Esophagus muscularis mucosa (tissue), 4 donors: ENCODE measurements at regions not wholly inside any gene's neighbourhood (a gene's known extent, or its start where the extent isn't known, plus 50 kb on each side); places are given as distances from the start of the nearest gene placed in this dataset.

Experiments used
- DNase-seq: peaks from one replicate; pipeline ENCODE4 v3.0.0-alpha.2; 2017; ENCODE audit errors: extremely low spot score
- H3K27ac ChIP-seq, 4 donors: fragments of 200-600 bp; sonication (generic); replicated peaks in 1 of 4; 1 replicate in 3 of 4; 2 replicates in 1 of 4; pipeline ENCODE4 v1.5.1; 2016 to 2019; ENCODE audit warnings: mild to moderate bottlenecking in 1 of 4
- H3K27me3 ChIP-seq, 4 donors: fragments of 200-600 bp; sonication (generic); one replicate each; pipeline versions ENCODE4 v1.5.1 to v1.6.0; 2016 to 2019
- H3K36me3 ChIP-seq, 4 donors: fragments of 200-600 bp; sonication (generic); one replicate each; pipeline ENCODE4 v1.5.1; 2016 to 2019
- H3K4me1 ChIP-seq, 4 donors: fragments of 200-600 bp; sonication (generic); one replicate each; pipeline ENCODE4 v1.5.1; 2016 to 2019
- H3K4me3 ChIP-seq, 4 donors: fragments of 200-600 bp; sonication (generic); 1 replicate in 2 of 4; 2 replicates in 2 of 4; pipeline ENCODE4 v1.5.1; 2016 to 2019; ENCODE audit warnings: mild to moderate bottlenecking in 4 of 4, moderate library complexity in 1 of 4
- H3K9me3 ChIP-seq, 4 donors: fragments of 200-600 bp; sonication (generic); 1 replicate in 3 of 4; 2 replicates in 1 of 4; pipeline ENCODE4 v1.5.1; 2016 to 2019
- EP300 ChIP-seq: sonication (generic); formaldehyde crosslinking; IDR thresholded peaks from one replicate; pipeline ENCODE4 v1.6.1; 2017; ENCODE audit warnings: antibody characterized with exemption
- POLR2A ChIP-seq: fragments of 450-650 bp; IDR thresholded peaks from one replicate; pipeline ENCODE4 v1.6.1; 2017; ENCODE audit warnings: antibody characterized with exemption, moderate library complexity, mild to moderate bottlenecking, low read depth
- POLR2AphosphoS5 ChIP-seq, 2 donors: sonication (generic); formaldehyde crosslinking; IDR thresholded peaks; one replicate each; pipeline ENCODE4 v1.6.1; 2017; ENCODE audit warnings: antibody characterized with exemption in 2 of 2
- WGBS: methylation state at CpG from one replicate; pipeline ENCODE4 v1.1.5; 2018; 5-methylcytosine and 5-hydroxymethylcytosine counted together
- intact Hi-C: fragments of 100-400 bp; cut with DNase I; formaldehyde crosslinking; loops from one replicate; pipeline ENCODE4 v1.15.1; 2023
- TF ChIP-seq, protein P1 (sequence below), 3 experiments: fragments of 200-600 bp in 2 of 3; fragments of 450-650 bp in 1 of 3; sonication (generic) in 2 of 3; IDR thresholded peaks; one replicate each; pipeline ENCODE4 v1.5.1; 2017 to 2019; ENCODE audit warnings: antibody characterized with exemption in 3 of 3, mild to moderate bottlenecking in 2 of 3, moderate library complexity in 1 of 3

DNA sequence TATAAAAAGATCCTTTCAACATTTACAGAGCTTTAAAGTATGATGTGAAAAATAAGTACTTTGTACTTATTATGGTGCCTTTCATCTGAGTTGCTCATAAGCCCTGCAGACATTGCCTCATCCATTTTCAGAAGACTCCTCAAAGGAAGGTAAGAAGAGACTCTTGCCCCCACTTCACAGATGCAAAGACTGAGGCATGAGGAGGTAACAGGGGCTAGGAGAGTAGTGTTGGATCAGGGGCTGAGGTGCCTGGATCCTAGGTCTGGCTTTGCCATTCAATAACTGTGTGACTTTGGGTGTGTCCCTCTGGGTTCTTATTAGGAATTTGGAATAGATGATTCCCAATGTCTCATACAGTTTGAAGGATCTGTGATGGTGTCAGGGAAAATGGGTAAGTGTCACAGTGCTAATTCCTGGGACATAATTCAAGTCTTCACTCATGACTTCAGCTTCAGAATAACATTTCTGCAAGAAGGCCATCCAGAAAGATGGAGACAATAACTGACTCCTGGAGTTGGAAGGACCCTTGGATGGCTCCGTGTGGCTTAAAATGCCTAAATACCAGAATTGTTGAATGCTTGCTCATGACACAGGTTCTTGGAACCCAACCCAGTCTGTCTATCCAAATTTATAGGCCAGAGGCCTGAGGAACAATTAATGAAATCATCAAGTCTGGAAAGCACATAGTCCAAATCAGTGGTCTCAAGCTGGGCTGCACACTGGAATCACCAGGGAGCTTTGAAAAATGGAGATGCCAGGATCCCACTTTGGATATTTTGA, 93.1 kb upstream of the RUNX1 start:
- H3K4me1 ChIP-seq, result no peaks in the 10 kb centered on the region
- H3K27ac ChIP-seq, result no peak overlapping the region
- no peak for DNase-seq
- H3K4me3 ChIP-seq, result no peak overlapping the region
- H3K9me3 ChIP-seq, result no peaks in the 10 kb centered on the region
- WGBS, result 82% methylated on average over 1 of the region's 1 CpG
- peaks cover 0 to 11% (median 0%) of the 10 kb centered on the region in 4 donors for H3K27me3 ChIP-seq
- TF ChIP-seq, protein P1, sequence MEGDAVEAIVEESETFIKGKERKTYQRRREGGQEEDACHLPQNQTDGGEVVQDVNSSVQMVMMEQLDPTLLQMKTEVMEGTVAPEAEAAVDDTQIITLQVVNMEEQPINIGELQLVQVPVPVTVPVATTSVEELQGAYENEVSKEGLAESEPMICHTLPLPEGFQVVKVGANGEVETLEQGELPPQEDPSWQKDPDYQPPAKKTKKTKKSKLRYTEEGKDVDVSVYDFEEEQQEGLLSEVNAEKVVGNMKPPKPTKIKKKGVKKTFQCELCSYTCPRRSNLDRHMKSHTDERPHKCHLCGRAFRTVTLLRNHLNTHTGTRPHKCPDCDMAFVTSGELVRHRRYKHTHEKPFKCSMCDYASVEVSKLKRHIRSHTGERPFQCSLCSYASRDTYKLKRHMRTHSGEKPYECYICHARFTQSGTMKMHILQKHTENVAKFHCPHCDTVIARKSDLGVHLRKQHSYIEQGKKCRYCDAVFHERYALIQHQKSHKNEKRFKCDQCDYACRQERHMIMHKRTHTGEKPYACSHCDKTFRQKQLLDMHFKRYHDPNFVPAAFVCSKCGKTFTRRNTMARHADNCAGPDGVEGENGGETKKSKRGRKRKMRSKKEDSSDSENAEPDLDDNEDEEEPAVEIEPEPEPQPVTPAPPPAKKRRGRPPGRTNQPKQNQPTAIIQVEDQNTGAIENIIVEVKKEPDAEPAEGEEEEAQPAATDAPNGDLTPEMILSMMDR (IDR thresholded peaks at IDR 0.05), result no peak
- TF ChIP-seq EP300 (no peak), POLR2AphosphoS5 (IDR thresholded peaks at IDR 0.05) (no peak), POLR2A (no peak)
- intact Hi-C loops, result no loop called here
- no peaks in the 10 kb centered on the region for H3K36me3 ChIP-seq

DNA sequence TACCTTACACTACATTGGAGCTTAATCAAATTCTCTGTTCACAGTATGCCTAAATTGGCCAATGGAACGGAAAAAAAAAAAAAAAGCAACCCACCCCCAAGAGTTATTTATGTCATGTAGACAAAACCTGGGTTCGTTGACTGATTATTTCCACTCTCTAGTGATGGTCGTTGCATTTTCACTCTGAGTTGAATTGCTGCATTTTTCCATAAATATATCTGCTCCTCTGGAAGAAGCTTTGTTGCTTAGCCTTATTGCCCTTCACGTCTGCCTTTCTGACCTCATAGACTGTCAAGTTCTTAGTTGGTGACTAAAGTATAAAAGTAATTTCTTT, 90.2 kb upstream of the RUNX1 start:
- Histone ChIP-seq H3K4me1 (no peaks in the 10 kb centered on the region), H3K4me3 (no peak overlapping the region), H3K9me3 (no peaks in the 10 kb centered on the region), H3K27me3 (no peaks in the 10 kb centered on the region), H3K27ac (no peak overlapping the region), H3K36me3 (no peaks in the 10 kb centered on the region)
- no peak for TF ChIP-seq POLR2AphosphoS5 (IDR thresholded peaks at IDR 0.05)
- no peak for TF ChIP-seq EP300
- no peak for TF ChIP-seq POLR2A
- TF ChIP-seq, protein P1 (IDR thresholded peaks at IDR 0.05), result no peak
- intact Hi-C loops, result no loop called here
- WGBS, result 74% methylated on average over 4 of the region's 4 CpGs
- no peak for DNase-seq

DNA sequence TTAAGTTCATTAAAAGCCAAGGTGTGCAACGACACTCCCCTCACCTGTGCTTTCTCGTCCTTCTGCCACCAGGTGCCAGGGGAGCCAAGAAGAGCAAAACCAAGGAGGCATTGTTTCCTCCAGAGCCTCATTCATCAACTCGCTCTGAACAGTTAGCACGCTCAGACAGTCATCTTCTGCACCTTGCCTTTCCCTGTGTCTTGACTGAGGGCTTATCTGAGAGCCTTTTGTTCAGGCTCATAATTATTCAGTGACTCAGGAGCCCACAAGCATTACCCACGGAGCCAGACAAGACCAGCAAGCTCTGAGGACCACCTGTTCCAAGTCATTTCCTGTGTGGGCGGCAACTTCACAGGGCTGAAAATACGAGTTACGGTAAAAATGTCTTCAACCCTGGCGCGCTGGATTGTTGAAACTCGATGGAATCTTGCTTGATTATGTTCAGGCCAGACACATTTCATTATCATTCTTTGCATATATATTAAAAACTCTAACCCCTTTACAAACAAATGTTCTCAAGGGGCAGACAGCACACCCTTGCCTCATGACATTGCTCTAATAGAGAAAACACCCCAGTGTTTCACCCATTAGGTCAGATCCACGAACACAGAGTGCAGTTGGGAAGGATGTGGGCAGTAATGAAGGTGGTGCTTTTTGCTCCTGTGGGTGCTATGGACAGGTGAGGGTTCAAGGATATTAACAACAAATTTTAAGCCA, 89.7 kb upstream of the RUNX1 start:
- WGBS, result 82% methylated on average over 10 of the region's 12 CpGs
- Histone ChIP-seq H3K4me1 (no peaks in the 10 kb centered on the region), H3K27me3 (no peaks in the 10 kb centered on the region), H3K9me3 (no peaks in the 10 kb centered on the region), H3K27ac (no peak overlapping the region), H3K4me3 (no peak overlapping the region), H3K36me3 (no peaks in the 10 kb centered on the region)
- intact Hi-C loops, result no loop called here
- TF ChIP-seq, protein P1 (IDR thresholded peaks at IDR 0.05), result no peak
- TF ChIP-seq POLR2A (no peak), POLR2AphosphoS5 (IDR thresholded peaks at IDR 0.05) (no peak), EP300 (no peak)
- DNase-seq, result no peak

DNA sequence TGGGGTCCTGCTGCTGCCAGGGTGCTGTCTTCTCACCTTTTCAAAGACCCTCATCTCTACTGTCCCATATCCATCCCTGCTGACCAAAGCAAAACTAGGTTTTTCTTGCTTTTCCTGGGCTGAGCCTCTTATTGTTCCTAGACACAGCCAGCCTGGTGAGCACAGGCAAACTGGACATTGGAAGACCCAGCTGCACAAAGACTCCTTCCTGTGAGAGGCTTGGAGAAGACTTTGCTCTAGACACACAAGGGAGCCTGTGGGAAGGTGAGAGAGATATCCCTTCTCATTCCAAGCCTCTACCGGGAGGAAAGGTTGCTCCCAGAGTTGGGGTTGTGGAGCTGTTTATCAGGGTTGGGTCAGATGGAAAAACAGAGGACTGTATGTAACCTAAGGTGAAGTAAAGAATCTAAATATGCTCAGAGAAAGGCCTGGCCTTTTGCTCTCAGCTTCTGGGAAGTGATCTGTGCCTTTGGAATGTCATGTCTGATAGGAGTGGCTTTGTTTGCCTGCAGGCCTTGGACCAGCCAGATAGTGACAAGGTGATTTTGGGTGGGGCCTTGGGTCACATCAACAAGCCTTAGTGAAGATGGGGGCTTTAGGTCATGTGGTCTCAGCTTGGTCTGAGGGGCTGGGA, 87.6 kb upstream of the RUNX1 start:
- Histone ChIP-seq H3K27me3 (no peaks in the 10 kb centered on the region), H3K27ac (no peak overlapping the region), H3K4me3 (no peak overlapping the region), H3K36me3 (no peaks in the 10 kb centered on the region), H3K9me3 (no peaks in the 10 kb centered on the region), H3K4me1 (no peaks in the 10 kb centered on the region)
- TF ChIP-seq POLR2A (no peak), POLR2AphosphoS5 (IDR thresholded peaks at IDR 0.05) (no peak), EP300 (no peak)
- TF ChIP-seq, protein P1 (IDR thresholded peaks at IDR 0.05), result no peak
- WGBS, result 86% methylated on average over 1 of the region's 1 CpG
- no peak for DNase-seq
- intact Hi-C loops, result no loop called here
